ENCODE measurements at regions not wholly inside any gene's neighbourhood (a gene's known extent, or its start where the extent isn't known, plus 50 kb on each side); places are given as distances from the start of the nearest gene placed in this dataset.

GRCh38 chr17:13428611-13429042, 173.1 kb downstream of the HS3ST3A1 start (continued):
- no peak for TF ChIP-seq SIN3A (conservative IDR thresholded peaks at IDR 0.05 in 1 of 2, IDR thresholded peaks at IDR 0.05 in 1 of 2; ENCODE audit: low read depth in 1 of 2, low read length in 2 of 2)
- no peak for TF ChIP-seq NRF1 (IDR thresholded peaks at IDR 0.05; ENCODE audit: low read depth, low read length)
- no peak for TF ChIP-seq CBX5 (IDR thresholded peaks at IDR 0.05; ENCODE audit: low read depth, low read length)
- no peak for TF ChIP-seq KDM5A (IDR thresholded peaks at IDR 0.05; ENCODE audit: low read length)
- no peak for TF ChIP-seq RBBP5 (IDR thresholded peaks at IDR 0.05; ENCODE audit: borderline replicate concordance, low read depth, low read length)
- no peak for TF ChIP-seq ASH2L (IDR thresholded peaks at IDR 0.05; ENCODE audit: low read length)
- TF ChIP-seq, protein P1, sequence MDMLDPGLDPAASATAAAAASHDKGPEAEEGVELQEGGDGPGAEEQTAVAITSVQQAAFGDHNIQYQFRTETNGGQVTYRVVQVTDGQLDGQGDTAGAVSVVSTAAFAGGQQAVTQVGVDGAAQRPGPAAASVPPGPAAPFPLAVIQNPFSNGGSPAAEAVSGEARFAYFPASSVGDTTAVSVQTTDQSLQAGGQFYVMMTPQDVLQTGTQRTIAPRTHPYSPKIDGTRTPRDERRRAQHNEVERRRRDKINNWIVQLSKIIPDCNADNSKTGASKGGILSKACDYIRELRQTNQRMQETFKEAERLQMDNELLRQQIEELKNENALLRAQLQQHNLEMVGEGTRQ (IDR thresholded peaks at IDR 0.05; ENCODE audit: low read length), result no peak
